Skeletal muscle tissue (tissue), 3 donors: ENCODE measurements at regions not wholly inside any gene's neighbourhood (a gene's known extent, or its start where the extent isn't known, plus 50 kb on each side); places are given as distances from the start of the nearest gene placed in this dataset.
"Not testable (repeated sequence)": the region's sequence is repeated elsewhere in the genome, so short reads cannot be mapped to it uniquely, and the experiment has no call there.

Source experiments
- H3K27ac ChIP-seq: one replicate; pipeline ENCODE4 v1.7.0; 2013; ENCODE audit warnings: mild to moderate bottlenecking, low read depth, low read length, inconsistent platforms
- H3K27me3 ChIP-seq, 3 donors: one replicate each; pipeline ENCODE4 v1.7.0; 2013; ENCODE audit warnings: low read length in 3 of 3; ENCODE audit not compliant: control insufficient read depth in 3 of 3, insufficient read depth in 3 of 3
- H3K36me3 ChIP-seq, 3 donors: one replicate each; pipeline ENCODE4 v1.7.0; 2013; ENCODE audit warnings: low read length in 3 of 3; ENCODE audit not compliant: control insufficient read depth in 3 of 3, insufficient read depth in 3 of 3
- H3K4me1 ChIP-seq, 3 donors: one replicate each; pipeline ENCODE4 v1.7.0; 2013; ENCODE audit warnings: low read length in 3 of 3, mild to moderate bottlenecking in 3 of 3; ENCODE audit not compliant: control insufficient read depth in 3 of 3, insufficient read depth in 3 of 3
- H3K4me3 ChIP-seq, 3 donors: one replicate each; pipeline ENCODE4 v1.7.0; 2013; ENCODE audit warnings: low read length in 3 of 3
- H3K9ac ChIP-seq, 3 donors: one replicate each; pipeline ENCODE4 v1.7.0; 2013; ENCODE audit warnings: low read length in 3 of 3, mild to moderate bottlenecking in 3 of 3, moderate library complexity in 2 of 3, low read depth in 1 of 3
- H3K9me3 ChIP-seq, 3 donors: one replicate each; pipeline ENCODE4 v1.7.0; 2013; ENCODE audit warnings: low read length in 3 of 3; ENCODE audit not compliant: control insufficient read depth in 3 of 3
- donor health status: Osteomylitis.

GRCh38 chr9:39532597-39532996 lies 177.1 kb downstream of the SPATA31A1 start:
- H3K27me3 ChIP-seq, H3K9ac ChIP-seq, H3K36me3 ChIP-seq, H3K4me3 ChIP-seq, H3K27ac ChIP-seq, H3K9me3 ChIP-seq, H3K4me1 ChIP-seq: not testable (repeated sequence)

DNA sequence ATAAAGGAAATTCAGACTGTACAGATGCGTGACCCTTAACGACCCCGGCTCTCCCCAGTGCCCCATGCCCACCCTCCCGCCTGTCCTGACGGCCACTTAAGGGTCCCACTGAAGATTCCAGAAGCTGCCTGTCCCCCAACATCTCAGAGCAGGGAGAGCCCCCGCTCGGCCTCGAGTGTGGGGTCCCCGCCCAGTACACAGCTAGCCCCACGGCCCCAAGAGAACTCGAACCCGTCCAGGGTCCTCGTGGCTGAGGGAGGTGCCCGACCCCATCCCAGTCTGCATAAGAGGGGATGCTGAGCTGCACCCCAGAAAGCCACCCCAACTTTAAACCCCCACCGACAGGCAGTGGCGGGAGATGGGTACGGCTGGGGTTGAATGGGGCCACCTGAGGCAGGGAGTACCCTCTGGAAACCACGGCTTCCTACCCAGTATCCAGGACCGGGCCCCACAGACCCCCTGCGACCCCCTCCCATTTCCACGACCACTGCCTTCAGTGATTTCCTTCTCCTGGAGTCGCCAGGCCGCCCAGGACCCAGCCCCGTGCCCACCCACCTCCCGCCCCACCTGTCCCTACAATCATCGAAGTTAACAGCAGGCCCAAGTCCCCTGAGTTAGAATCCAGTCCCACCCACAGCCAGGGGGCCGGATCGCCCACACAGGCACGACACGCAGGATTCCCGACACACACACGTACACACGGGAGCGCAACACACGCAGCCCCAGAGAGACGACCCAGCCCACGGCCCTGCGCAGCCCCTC lies 177.7 kb downstream of the SPATA31A1 start:
- not testable (repeated sequence) for H3K9ac ChIP-seq, H3K36me3 ChIP-seq, H3K4me1 ChIP-seq, H3K27ac ChIP-seq, H3K27me3 ChIP-seq, H3K4me3 ChIP-seq, H3K9me3 ChIP-seq

GRCh38 chr9:39533763-39534548 lies 178.5 kb downstream of the SPATA31A1 start:
- H3K9ac ChIP-seq: not testable (repeated sequence)

DNA sequence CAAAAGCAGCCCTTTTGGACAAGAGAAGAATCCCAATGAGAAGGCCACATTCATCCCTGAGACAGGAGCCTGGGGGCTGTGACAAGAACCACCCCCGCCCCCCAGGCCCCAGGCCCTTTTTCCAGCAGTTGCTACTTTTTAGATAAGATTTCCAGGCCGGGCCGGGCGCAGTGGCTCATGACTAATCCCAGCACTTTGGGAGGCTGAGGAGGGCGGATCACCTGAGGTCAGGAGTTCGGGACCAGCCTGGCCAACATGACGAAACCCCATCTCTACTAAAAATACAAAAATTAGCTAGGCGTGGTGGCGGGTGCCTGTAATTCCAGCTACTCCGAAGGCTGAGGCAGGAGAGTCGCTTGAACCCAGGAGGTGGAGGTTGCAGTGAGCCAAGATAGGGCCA lies 179.4 kb downstream of the SPATA31A1 start:
- H3K9ac ChIP-seq, H3K4me3 ChIP-seq, H3K9me3 ChIP-seq, H3K27me3 ChIP-seq, H3K27ac ChIP-seq, H3K4me1 ChIP-seq, H3K36me3 ChIP-seq: not testable (repeated sequence)

More at GRCh38 chr9:39533763-39534548, 178.5 kb downstream of the SPATA31A1 start:
- H3K4me1 ChIP-seq, H3K27me3 ChIP-seq, H3K9me3 ChIP-seq, H3K27ac ChIP-seq, H3K36me3 ChIP-seq, H3K4me3 ChIP-seq: not testable (repeated sequence)

DNA sequence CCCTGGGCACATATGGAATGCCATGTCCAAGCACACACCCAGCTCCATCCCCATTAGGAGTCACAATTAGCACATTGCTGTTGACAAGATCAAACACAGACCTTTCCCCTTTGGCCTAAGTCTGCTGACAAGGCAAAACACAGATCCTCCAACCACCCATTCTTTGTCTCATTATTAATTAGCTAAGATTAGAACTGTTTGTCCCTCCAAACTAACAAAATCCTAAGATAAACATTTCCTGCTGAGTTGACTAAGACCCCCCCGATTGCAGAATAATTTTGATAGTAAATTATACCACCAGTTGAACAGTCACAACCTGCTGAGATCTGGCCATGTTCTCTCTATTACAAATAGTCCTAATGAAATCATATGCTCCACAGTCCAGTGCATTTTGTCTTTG lies 186.7 kb downstream of the SPATA31A1 start:
- not testable (repeated sequence) for H3K27me3 ChIP-seq, H3K9ac ChIP-seq, H3K4me3 ChIP-seq, H3K9me3 ChIP-seq, H3K27ac ChIP-seq, H3K36me3 ChIP-seq, H3K4me1 ChIP-seq

DNA sequence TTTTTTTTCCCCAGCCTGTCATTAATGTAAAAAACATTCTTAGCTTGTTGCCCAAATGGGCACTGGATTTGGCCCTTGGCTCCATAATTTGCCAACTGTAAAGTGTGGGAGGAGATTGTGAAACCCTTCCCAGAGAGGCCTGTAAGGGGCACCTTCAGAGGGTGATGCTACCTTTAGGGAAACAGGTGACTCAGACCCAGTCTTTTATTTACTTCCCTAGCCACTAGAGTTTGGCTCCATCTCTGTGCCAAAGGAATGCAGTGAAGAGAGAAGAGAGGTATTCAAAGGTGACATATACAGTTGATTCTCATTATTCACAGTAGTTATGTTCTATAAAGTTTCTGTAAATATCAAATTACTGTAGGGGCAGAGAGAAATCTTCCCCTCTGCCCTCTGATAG lies 189.6 kb downstream of the SPATA31A1 start:
- not testable (repeated sequence) for H3K9me3 ChIP-seq, H3K4me3 ChIP-seq, H3K4me1 ChIP-seq, H3K36me3 ChIP-seq, H3K9ac ChIP-seq, H3K27me3 ChIP-seq, H3K27ac ChIP-seq

GRCh38 chr9:39550573-39550972 lies 195.1 kb downstream of the SPATA31A1 start:
- H3K27me3 ChIP-seq, H3K27ac ChIP-seq, H3K9ac ChIP-seq, H3K4me3 ChIP-seq, H3K4me1 ChIP-seq, H3K9me3 ChIP-seq, H3K36me3 ChIP-seq: not testable (repeated sequence)

GRCh38 chr9:39551544-39551943 lies 196.1 kb downstream of the SPATA31A1 start:
- H3K9ac ChIP-seq, H3K4me1 ChIP-seq, H3K4me3 ChIP-seq, H3K9me3 ChIP-seq, H3K27ac ChIP-seq, H3K36me3 ChIP-seq, H3K27me3 ChIP-seq: not testable (repeated sequence)

- H3K9me3 ChIP-seq, H3K4me3 ChIP-seq, H3K4me1 ChIP-seq, H3K27me3 ChIP-seq, H3K9ac ChIP-seq, H3K27ac ChIP-seq, H3K36me3 ChIP-seq: not testable (repeated sequence)
Observed at GRCh38 chr9:39552242-39552881, 196.9 kb downstream of the SPATA31A1 start.

GRCh38 chr9:39554352-39554751 lies 198.9 kb downstream of the SPATA31A1 start:
- not testable (repeated sequence) for H3K9ac ChIP-seq, H3K9me3 ChIP-seq, H3K4me1 ChIP-seq, H3K27me3 ChIP-seq, H3K4me3 ChIP-seq, H3K36me3 ChIP-seq, H3K27ac ChIP-seq
